Activated gamma-delta T cell treated with anti-CD3 and anti-CD28 coated beads, Interleukin-2, amount 50 U/mL, for 16 hours (primary cell): ENCODE measurements at regions not wholly inside any gene's neighbourhood (a gene's known extent, or its start where the extent isn't known, plus 50 kb on each side); places are given as distances from the start of the nearest gene placed in this dataset.

Experiments
- DNase-seq: peaks from one replicate; pipeline ENCODE4 v3.0.0-alpha.2; 2020; ENCODE audit warnings: low read depth

DNA sequence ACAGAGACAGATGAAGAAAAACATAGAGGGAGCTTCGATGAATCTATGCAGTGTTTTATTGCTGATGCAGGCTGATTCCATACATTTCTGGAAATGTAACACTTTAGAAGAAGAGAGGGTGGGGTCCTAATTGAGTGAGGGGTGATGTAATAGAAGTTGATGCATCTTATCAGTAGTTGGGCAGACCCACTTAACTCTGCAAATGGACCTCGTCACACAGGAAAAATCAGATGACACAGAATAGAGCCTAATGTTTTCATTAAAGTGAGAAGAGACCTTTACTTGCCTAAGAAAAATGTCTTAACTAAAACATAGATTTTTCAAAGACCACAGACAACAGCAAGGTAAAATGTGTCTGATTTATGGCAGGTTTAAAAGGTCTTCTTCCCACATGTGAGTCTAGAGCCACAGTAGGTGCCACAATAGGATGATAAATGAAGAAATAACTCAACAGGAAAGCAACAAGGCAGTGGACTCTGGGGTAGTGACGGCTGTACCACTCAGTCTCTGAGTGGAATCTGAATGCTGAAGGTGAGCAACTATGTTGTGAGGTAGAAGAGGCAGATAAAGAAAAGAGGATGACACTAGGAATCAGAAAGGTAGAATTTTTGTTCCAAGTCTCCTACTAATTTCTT lies 414.7 kb upstream of the PIK3C3 start:
- DNase-seq, result no peak

DNA sequence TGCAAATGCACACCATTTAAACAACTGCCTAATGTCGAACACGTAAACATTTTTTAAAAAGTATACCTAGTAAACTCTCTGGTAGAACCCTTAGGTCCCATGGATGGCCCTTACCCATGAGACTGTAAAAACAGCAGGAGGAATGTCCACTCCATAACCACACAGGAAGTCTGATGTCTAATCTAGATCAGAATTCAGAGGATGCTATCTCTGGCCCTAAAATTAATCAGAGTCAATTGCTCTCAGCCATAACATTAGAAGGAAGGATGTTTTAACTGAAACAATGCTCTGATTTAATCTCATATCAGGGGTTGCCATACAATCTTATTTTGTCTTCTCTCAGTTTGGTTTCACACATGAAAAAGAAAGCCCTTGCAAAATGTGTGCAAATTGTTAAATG lies 416.3 kb upstream of the PIK3C3 start:
- no peak for DNase-seq

DNA sequence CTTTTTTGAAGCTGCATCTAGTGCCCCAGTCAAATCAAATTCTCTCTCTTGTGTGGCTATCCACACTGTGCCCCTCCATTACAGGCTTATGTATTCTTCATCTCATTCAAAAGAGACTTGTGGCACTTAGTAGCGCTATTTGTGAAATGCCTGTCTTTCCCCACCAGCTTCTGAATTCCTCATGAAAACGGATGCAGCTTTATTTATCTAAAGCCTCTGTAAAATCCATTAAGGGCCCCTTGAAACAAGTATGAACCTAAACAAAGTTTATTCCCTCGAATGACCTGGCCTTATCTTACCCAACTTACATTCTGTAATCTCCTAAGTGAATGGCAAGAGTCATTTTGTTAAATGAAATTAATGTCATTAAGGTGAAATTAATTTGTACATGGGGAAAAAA lies 417.4 kb upstream of the PIK3C3 start:
- DNase-seq, result no peak

GRCh38 chr18:41532344-41533086 lies 422.5 kb upstream of the PIK3C3 start:
- DNase-seq, result no peak

GRCh38 chr18:41530970-41531369 lies 424.1 kb upstream of the PIK3C3 start:
- DNase-seq, result no peak

GRCh38 chr18:41529093-41529492 lies 425.9 kb upstream of the PIK3C3 start:
- no peak for DNase-seq

GRCh38 chr18:41526054-41526453 lies 429.0 kb upstream of the PIK3C3 start:
- DNase-seq, result no peak

DNA sequence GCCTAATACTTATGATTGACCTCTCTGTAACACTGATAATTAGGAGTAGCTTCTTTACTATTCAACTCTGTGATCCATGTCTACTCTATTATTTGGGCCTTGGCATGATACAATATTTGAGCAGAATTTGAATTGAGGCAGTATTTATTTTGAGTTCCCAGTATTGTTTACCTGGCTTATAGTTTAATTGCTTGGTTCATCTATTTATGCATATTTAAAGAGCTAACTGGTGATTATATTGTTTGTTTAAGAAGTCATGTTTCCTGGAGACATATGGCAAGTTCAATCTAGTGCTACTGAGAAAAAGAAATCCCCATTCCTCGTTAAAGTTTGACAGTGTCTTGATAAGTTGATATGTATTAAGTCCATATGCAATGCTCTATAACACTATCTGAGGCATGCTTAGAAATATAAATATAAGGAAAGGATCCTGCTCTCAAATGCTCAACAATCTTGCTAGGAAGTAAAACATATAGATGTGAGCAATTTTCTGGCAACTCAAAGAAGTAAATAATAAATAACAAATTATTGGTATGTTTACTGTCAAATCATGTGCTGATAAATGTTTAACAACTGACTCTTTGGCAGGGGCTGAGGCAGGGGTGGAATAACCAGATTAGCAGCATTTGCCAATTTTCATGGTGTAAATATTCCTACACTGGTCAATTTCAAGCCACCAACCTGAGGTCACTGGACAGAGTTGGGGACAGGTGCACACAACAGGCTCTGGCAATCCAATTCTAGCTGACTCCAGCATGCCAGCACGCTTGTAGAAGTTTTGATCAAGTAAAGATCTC lies 430.2 kb upstream of the PIK3C3 start:
- DNase-seq, result no peak

GRCh38 chr18:41517142-41517541 lies 437.9 kb upstream of the PIK3C3 start:
- DNase-seq, result no peak

DNA sequence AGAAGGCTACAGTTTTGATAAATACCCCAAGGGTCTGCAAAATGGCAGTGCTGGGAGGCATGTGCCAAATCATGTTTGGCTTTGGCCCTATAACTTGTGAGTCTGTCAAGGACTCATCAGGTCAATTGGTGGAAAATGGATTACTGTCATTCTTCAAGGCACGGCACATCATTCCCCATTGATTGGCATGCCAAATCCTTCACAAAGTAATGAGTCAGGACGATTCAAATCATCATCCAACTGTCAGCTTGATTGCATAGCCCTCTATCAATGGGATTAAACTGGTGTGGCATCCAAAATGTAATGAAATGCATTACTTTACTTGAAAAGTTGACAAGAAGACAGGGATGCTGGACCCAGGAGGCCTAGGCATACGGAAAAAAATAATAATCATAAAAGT lies 441.6 kb upstream of the PIK3C3 start:
- DNase-seq, result no peak

GRCh38 chr18:41504316-41504715 lies 450.7 kb upstream of the PIK3C3 start:
- DNase-seq, result no peak

- DNase-seq, result no peak
These were observed 453.2 kb upstream of the PIK3C3 start for GRCh38 chr18:41501848-41502247.

- DNase-seq, result no peak
These were observed 455.7 kb upstream of the PIK3C3 start for GRCh38 chr18:41499345-41499744.

- no peak for DNase-seq
These were observed 464.2 kb upstream of the PIK3C3 start for GRCh38 chr18:41490861-41491260.

- DNase-seq, result no peak
These were observed 468.5 kb upstream of the PIK3C3 start for GRCh38 chr18:41486575-41486974.

- DNase-seq, result no peak
These were observed 471.0 kb upstream of the PIK3C3 start for GRCh38 chr18:41484069-41484468.

- DNase-seq, result no peak
These were observed 472.5 kb upstream of the PIK3C3 start for GRCh38 chr18:41482501-41482900.

- DNase-seq, result no peak
These were observed 488.4 kb upstream of the PIK3C3 start for GRCh38 chr18:41466436-41467160.

DNA sequence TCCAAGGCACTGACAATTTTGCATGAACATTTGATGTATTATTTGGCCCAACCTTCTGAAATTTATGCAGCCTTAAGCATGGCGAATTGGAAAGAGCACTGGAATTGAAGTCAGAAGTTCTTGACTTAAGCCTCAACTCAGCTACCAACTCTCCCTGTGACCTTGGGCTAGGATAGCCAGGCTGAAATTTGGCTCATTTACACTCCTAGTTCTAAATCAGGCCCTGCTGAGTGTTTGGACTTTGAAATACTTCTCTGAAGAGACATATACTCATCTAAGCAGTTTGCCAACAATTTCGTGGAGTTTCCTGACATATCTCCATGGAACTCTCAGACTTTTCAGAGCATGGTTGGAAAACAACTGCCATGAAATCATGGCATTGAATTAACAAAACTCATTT lies 489.6 kb upstream of the PIK3C3 start:
- no peak for DNase-seq

- DNase-seq, result no peak
These were observed 490.8 kb upstream of the PIK3C3 start for GRCh38 chr18:41464278-41464677.

DNA sequence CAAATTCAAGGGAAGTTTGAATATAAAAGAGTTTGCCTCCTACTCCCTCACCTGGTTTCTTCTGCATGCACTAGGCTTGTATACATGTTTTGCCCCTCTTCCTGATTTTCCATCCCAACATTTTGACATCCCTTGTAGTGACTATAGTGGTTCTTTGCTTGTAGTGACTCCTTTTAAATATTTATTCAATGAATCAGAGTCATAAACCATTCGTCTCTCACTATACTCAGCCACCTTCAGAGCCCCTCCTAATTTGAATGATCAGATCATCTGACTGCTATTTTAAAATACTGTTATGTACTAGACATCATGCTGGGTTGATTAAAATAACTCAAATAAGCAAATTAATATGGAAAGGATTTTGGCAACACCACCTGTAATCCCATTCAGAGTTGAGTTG lies 492.1 kb upstream of the PIK3C3 start:
- no peak for DNase-seq

DNA sequence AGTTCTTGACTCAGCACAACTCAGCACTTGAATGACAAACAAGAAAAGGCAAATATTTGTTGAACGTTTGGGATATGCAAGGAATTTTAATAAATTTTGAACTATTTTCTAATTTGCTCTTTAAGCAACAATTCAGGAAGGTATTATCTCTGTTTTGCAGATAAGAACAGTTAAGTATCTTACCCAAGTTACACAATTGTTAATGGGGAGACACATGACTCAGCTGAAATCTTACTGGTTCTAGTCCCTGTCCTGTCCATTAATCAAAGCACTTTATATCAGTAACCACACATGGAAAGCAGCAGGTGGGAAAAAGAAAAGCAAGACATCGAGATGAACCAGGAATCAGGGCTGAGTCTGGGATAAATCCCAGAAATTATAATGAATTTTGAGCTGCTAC lies 493.9 kb upstream of the PIK3C3 start:
- DNase-seq, result no peak

- no peak for DNase-seq
These were observed 495.4 kb upstream of the PIK3C3 start for GRCh38 chr18:41459656-41460055.
